ENCODE measurements at regions not wholly inside any gene's neighbourhood (a gene's known extent, or its start where the extent isn't known, plus 50 kb on each side); places are given as distances from the start of the nearest gene placed in this dataset.

GRCh38 chr20:23193801-23194384, 107.8 kb upstream of the CD93 start:
- no peaks in the 10 kb centered on the region for H3K79me2 ChIP-seq (ENCODE audit: insufficient read depth, low read depth)
- no peak overlapping the region for H3K4me2 ChIP-seq
- H3K27me3 ChIP-seq (ENCODE audit: insufficient read depth, low read depth), result no peaks in the 10 kb centered on the region
- no peaks in the 10 kb centered on the region for H3K4me1 ChIP-seq (ENCODE audit: low read depth, poor library complexity, severe bottlenecking)
- no peaks in the 10 kb centered on the region for H4K20me1 ChIP-seq (ENCODE audit: insufficient read depth)
- H3K27ac ChIP-seq, result no peak overlapping the region
- no peaks in the 10 kb centered on the region for H3K36me3 ChIP-seq (ENCODE audit: insufficient read depth)
- H2AFZ ChIP-seq (ENCODE audit: low read depth), result no peak overlapping the region
- no peak for TF ChIP-seq CTCF (conservative IDR thresholded peaks at IDR 0.05; ENCODE audit: low read depth, low read length)
- H3K4me3 ChIP-seq (IDR thresholded peaks at IDR 0.05; ENCODE audit: insufficient read depth, low read depth, low read length), result no peak overlapping the region
- H3K9ac ChIP-seq, result no peak overlapping the region

GRCh38 chr20:23192469-23192868, 106.3 kb upstream of the CD93 start:
- Histone ChIP-seq H3K4me2 (no peak overlapping the region), H3K4me1 (ENCODE audit: low read depth, poor library complexity, severe bottlenecking) (no peaks in the 10 kb centered on the region), H3K4me3 (IDR thresholded peaks at IDR 0.05; ENCODE audit: insufficient read depth, low read depth, low read length) (no peak overlapping the region), H3K79me2 (ENCODE audit: insufficient read depth, low read depth) (no peaks in the 10 kb centered on the region), H3K9ac (no peak overlapping the region), H3K36me3 (ENCODE audit: insufficient read depth) (no peaks in the 10 kb centered on the region), H2AFZ (ENCODE audit: low read depth) (no peak overlapping the region), H3K27ac (no peak overlapping the region), H3K27me3 (ENCODE audit: insufficient read depth, low read depth) (no peaks in the 10 kb centered on the region), H4K20me1 (ENCODE audit: insufficient read depth) (no peaks in the 10 kb centered on the region)
- TF ChIP-seq CTCF (conservative IDR thresholded peaks at IDR 0.05; ENCODE audit: low read depth, low read length), result no peak

GRCh38 chr20:23190557-23190956, 104.4 kb upstream of the CD93 start:
- H4K20me1 ChIP-seq (ENCODE audit: insufficient read depth), result no peaks in the 10 kb centered on the region
- H3K4me1 ChIP-seq (ENCODE audit: low read depth, poor library complexity, severe bottlenecking), result no peaks in the 10 kb centered on the region
- no peak overlapping the region for H2AFZ ChIP-seq (ENCODE audit: low read depth)
- H3K4me2 ChIP-seq, result no peak overlapping the region
- H3K79me2 ChIP-seq (ENCODE audit: insufficient read depth, low read depth), result no peaks in the 10 kb centered on the region
- no peaks in the 10 kb centered on the region for H3K27me3 ChIP-seq (ENCODE audit: insufficient read depth, low read depth)
- TF ChIP-seq CTCF (conservative IDR thresholded peaks at IDR 0.05; ENCODE audit: low read depth, low read length), result no peak
- H3K27ac ChIP-seq, result no peak overlapping the region
- no peaks in the 10 kb centered on the region for H3K36me3 ChIP-seq (ENCODE audit: insufficient read depth)
- no peak overlapping the region for H3K4me3 ChIP-seq (IDR thresholded peaks at IDR 0.05; ENCODE audit: insufficient read depth, low read depth, low read length)
- no peak overlapping the region for H3K9ac ChIP-seq

- Histone ChIP-seq H3K27ac (no peak overlapping the region), H3K4me2 (no peak overlapping the region), H3K9ac (no peak overlapping the region), H4K20me1 (ENCODE audit: insufficient read depth) (no peaks in the 10 kb centered on the region), H3K36me3 (ENCODE audit: insufficient read depth) (no peaks in the 10 kb centered on the region), H3K4me1 (ENCODE audit: low read depth, poor library complexity, severe bottlenecking) (no peaks in the 10 kb centered on the region), H3K27me3 (ENCODE audit: insufficient read depth, low read depth) (no peaks in the 10 kb centered on the region), H2AFZ (ENCODE audit: low read depth) (no peak overlapping the region), H3K4me3 (IDR thresholded peaks at IDR 0.05; ENCODE audit: insufficient read depth, low read depth, low read length) (no peak overlapping the region), H3K79me2 (ENCODE audit: insufficient read depth, low read depth) (no peaks in the 10 kb centered on the region)
- no peak for TF ChIP-seq CTCF (conservative IDR thresholded peaks at IDR 0.05; ENCODE audit: low read depth, low read length)
Measured at GRCh38 chr20:23189854-23190253, 103.7 kb upstream of the CD93 start.

Measured in KMS-11 (cell line).